Mucosa of descending colon (tissue), 3 donors: ENCODE measurements at regions not wholly inside any gene's neighbourhood (a gene's known extent, or its start where the extent isn't known, plus 50 kb on each side); places are given as distances from the start of the nearest gene placed in this dataset.
"Not testable (repeated sequence)": the region's sequence is repeated elsewhere in the genome, so short reads cannot be mapped to it uniquely, and the experiment has no call there.

Experiments used
- ATAC-seq: fragments of 200-7000 bp; cut with Tn5 transposase; one replicate; pipeline ENCODE4 v1.9.1; 2020; ENCODE audit warnings: mild to moderate bottlenecking, moderate library complexity
- DNase-seq, 3 donors: peaks; one replicate each; pipeline ENCODE4 v3.0.0-alpha.2; 2020
- H3K36me3 ChIP-seq: fragments of 200-600 bp; one replicate; pipeline ENCODE4 v1.8.0; 2021; ENCODE audit warnings: low read depth, mild to moderate bottlenecking
- H3K4me1 ChIP-seq: fragments of 200-600 bp; one replicate; pipeline ENCODE4 v1.8.0; 2021; ENCODE audit warnings: low read depth, mild to moderate bottlenecking
- H3K4me3 ChIP-seq: fragments of 200-600 bp; one replicate; pipeline ENCODE4 v1.8.0; 2021; ENCODE audit warnings: mild to moderate bottlenecking
- H3K9me3 ChIP-seq: fragments of 200-600 bp; one replicate; pipeline ENCODE4 v1.8.0; 2021; ENCODE audit warnings: mild to moderate bottlenecking
- CTCF ChIP-seq: fragments of 200-600 bp; IDR thresholded peaks from one replicate; pipeline ENCODE4 v1.8.0; 2022; ENCODE audit warnings: antibody characterized with exemption, mild to moderate bottlenecking
- intact Hi-C, 2 donors: fragments of 100-400 bp; cut with DNase I in 1 of 2; cut with micrococcal nuclease in 1 of 2; formaldehyde crosslinking; loops; one replicate each; pipeline versions ENCODE4 v1.11.0 to v1.11.1; 2022; cut with DNase I, micrococcal nuclease
- donor health status: DM: no; HTN: no; CAD: no; lungs with moderate emphysema.
- donor health status: DM: no; HTN: no; CAD: no.
- donor health status: DM: no; HTN: yes; CAD: no.

- Histone ChIP-seq H3K36me3 (no peaks in the 10 kb centered on the region), H3K9me3 (no peaks in the 10 kb centered on the region), H3K4me3 (no peak overlapping the region), H3K4me1 (no peaks in the 10 kb centered on the region)
- DNase-seq (no peak), ATAC-seq (no peak)
- no peak for TF ChIP-seq CTCF
- intact Hi-C loops, result no loop called here
Measured at GRCh38 chr2:240191001-240191400, 50.5 kb upstream of the OTOS start.

GRCh38 chr2:240192661-240193060, 52.2 kb upstream of the OTOS start:
- ATAC-seq, result no peak
- intact Hi-C loops, result no loop called here
- no peaks in the 10 kb centered on the region for H3K9me3 ChIP-seq

GRCh38 chr2:240194341-240194762, 53.9 kb upstream of the OTOS start:
- H3K9me3 ChIP-seq, H3K4me3 ChIP-seq, H3K36me3 ChIP-seq, ATAC-seq, intact Hi-C loops, DNase-seq, H3K4me1 ChIP-seq: not testable (repeated sequence)

More at GRCh38 chr2:240192661-240193060, 52.2 kb upstream of the OTOS start:
- Histone ChIP-seq H3K4me3 (no peak overlapping the region), H3K4me1 (no peaks in the 10 kb centered on the region), H3K36me3 (no peaks in the 10 kb centered on the region)
- TF ChIP-seq CTCF, result no peak
- DNase-seq, result no peak

GRCh38 chr2:240195316-240195861, 54.9 kb upstream of the OTOS start:
- no peak overlapping the region for H3K4me3 ChIP-seq
- ATAC-seq (no peak), DNase-seq (no peak)
- intact Hi-C loops, result no loop called here
- no peaks in the 10 kb centered on the region for H3K4me1 ChIP-seq
- H3K36me3 ChIP-seq, result no peaks in the 10 kb centered on the region
- TF ChIP-seq CTCF, result no peak
- H3K9me3 ChIP-seq, result no peaks in the 10 kb centered on the region

GRCh38 chr2:240196716-240197461, 56.4 kb upstream of the OTOS start:
- no peaks in the 10 kb centered on the region for H3K36me3 ChIP-seq
- no peaks in the 10 kb centered on the region for H3K9me3 ChIP-seq
- intact Hi-C loops, result no loop called here
- DNase-seq (no peak), ATAC-seq (no peak)
- TF ChIP-seq CTCF, result no peak
- H3K4me3 ChIP-seq, result no peak overlapping the region
- H3K4me1 ChIP-seq, result no peaks in the 10 kb centered on the region

- intact Hi-C loops, result no loop called here
- no peak for TF ChIP-seq CTCF
- no peak for DNase-seq
- Histone ChIP-seq H3K36me3 (no peaks in the 10 kb centered on the region), H3K4me3 (no peak overlapping the region), H3K9me3 (no peaks in the 10 kb centered on the region), H3K4me1 (no peaks in the 10 kb centered on the region)
- ATAC-seq, result no peak
Measured at GRCh38 chr2:240197462-240198139, 57.1 kb upstream of the OTOS start.
